ENCODE measurements at regions not wholly inside any gene's neighbourhood (a gene's known extent, or its start where the extent isn't known, plus 50 kb on each side); places are given as distances from the start of the nearest gene placed in this dataset.

DNA sequence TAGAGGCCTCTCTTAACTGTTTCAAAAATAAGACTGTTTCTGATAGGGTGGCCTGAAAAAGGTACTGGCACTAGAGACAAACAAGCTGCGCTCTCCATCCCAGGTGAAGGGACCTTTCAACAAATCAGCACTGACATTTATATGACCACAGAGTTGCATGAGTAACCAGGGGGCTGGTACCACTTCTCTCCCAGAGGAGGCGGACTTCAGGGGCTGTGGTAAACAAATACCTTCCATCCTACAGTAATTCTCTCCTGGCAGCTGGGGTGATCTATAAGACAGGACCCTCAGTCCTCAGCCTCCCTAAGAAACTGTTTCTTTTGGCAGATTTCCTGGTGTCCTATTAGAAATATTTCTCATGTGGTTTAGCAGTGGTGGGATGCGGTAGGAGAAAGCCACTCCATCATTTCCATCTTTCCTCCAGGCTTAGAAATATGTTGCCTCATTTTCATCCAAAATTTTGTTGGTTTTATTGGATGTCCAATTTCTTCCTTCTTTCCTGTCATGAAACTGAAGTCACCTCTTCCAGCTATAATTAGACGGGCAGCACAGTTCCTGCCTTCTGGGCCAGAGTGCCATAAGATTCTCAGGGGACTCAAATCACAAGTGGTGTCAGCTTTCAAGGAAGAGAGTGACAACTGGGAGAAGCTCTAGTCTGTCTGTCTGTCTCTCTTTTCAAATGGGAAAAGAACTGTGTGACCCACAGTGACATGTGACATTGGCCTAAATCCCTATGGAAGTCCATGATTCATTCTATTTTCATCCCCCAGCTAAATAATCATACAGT, 96.4 kb downstream of the CYRIA start:
- no peak overlapping the region for H3K4me3 ChIP-seq (ENCODE audit: low read depth, low read length)
- TF ChIP-seq, protein P1, sequence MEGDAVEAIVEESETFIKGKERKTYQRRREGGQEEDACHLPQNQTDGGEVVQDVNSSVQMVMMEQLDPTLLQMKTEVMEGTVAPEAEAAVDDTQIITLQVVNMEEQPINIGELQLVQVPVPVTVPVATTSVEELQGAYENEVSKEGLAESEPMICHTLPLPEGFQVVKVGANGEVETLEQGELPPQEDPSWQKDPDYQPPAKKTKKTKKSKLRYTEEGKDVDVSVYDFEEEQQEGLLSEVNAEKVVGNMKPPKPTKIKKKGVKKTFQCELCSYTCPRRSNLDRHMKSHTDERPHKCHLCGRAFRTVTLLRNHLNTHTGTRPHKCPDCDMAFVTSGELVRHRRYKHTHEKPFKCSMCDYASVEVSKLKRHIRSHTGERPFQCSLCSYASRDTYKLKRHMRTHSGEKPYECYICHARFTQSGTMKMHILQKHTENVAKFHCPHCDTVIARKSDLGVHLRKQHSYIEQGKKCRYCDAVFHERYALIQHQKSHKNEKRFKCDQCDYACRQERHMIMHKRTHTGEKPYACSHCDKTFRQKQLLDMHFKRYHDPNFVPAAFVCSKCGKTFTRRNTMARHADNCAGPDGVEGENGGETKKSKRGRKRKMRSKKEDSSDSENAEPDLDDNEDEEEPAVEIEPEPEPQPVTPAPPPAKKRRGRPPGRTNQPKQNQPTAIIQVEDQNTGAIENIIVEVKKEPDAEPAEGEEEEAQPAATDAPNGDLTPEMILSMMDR (IDR thresholded peaks at IDR 0.05; ENCODE audit: insufficient read depth, low read depth, low read length), result no peak
- DNase-seq (ENCODE audit: low read depth), result no peak

DNA sequence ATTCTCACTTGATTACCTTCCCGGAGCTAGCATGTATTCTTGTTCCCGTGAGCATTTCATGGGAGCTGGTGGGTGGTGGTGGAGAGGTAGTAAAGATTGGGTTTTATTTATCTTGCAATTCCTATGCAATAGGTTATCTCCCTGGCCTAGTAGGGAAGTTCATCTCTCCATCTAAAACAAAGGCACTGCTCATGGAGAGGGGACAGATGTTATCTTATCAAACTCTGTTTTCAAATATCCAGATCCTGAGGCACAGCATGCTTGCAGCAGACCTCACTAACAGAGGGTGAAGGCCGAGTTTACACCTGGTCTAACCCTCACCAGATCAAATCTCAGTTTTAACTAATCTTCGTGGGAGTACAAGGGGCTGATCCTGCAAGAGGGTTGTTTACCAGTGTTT, 98.9 kb downstream of the CYRIA start:
- no peak for DNase-seq (ENCODE audit: low read depth)
- no peak overlapping the region for H3K4me3 ChIP-seq (ENCODE audit: low read depth, low read length)
- TF ChIP-seq, protein P1 (IDR thresholded peaks at IDR 0.05; ENCODE audit: insufficient read depth, low read depth, low read length), result no peak

DNA sequence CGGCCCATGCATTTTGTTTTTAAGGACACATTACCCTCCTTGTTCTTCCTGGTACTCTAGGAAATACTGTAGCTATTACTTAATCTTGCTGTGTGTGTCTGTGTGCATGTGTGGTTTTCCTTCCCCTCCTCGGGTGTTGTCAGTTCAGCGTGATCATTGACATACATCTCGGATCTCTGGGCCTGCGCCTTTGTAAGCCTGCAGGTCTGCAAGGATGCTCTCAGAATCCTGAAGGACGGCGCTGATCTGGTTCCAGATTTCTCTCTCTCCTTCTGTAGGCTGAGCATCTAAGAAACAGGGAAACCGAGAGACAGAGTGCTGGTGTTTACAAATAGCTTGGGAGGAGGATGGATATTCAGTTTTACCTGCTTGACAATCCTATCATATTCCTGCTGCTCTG, 100.2 kb downstream of the CYRIA start:
- DNase-seq (ENCODE audit: low read depth), result no peak
- H3K4me3 ChIP-seq (ENCODE audit: low read depth, low read length), result no peak overlapping the region
- TF ChIP-seq, protein P1 (IDR thresholded peaks at IDR 0.05; ENCODE audit: insufficient read depth, low read depth, low read length), result no peak

DNA sequence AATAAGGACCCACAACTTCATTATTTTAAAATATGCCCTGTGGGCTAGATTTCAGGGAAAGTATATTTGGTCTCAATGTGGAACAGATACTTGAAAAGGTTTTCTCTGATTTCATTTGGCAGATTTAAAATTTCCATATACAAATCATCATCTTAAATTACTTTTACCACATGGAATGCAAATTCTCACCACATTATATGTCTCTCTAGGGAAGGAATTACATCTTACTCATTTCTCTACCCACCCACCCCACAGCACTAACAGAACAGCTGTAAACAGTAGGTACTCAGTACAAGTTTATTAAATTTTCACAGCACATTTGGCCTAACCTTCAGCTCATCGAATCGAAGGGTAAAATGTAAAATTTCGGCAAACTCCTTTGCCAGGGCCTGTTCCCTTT, 104.0 kb downstream of the CYRIA start:
- no peak for DNase-seq (ENCODE audit: low read depth)
- TF ChIP-seq, protein P1 (IDR thresholded peaks at IDR 0.05; ENCODE audit: insufficient read depth, low read depth, low read length), result no peak
- H3K4me3 ChIP-seq (ENCODE audit: low read depth, low read length), result no peak overlapping the region

DNA sequence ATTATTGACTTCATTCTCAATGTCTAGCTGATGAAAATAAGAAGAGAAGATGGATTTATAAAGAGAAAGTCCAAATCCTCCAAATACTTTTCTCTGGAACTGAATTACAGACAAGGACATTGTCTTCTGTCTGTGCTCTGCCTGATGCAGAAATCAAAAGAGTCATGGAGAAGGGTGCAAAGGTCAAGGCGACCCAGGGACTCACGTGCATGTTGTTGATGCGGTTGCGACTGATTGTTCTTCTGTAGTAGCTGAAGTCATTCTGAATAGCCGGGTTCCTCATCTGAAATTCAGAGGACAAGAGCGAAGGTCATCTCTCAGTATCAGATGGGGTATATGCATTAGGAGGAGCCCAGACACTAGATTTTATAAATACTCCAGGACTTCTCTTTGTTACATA, 104.4 kb downstream of the CYRIA start:
- DNase-seq (ENCODE audit: low read depth), result no peak
- TF ChIP-seq, protein P1 (IDR thresholded peaks at IDR 0.05; ENCODE audit: insufficient read depth, low read depth, low read length), result no peak
- no peak overlapping the region for H3K4me3 ChIP-seq (ENCODE audit: low read depth, low read length)

DNA sequence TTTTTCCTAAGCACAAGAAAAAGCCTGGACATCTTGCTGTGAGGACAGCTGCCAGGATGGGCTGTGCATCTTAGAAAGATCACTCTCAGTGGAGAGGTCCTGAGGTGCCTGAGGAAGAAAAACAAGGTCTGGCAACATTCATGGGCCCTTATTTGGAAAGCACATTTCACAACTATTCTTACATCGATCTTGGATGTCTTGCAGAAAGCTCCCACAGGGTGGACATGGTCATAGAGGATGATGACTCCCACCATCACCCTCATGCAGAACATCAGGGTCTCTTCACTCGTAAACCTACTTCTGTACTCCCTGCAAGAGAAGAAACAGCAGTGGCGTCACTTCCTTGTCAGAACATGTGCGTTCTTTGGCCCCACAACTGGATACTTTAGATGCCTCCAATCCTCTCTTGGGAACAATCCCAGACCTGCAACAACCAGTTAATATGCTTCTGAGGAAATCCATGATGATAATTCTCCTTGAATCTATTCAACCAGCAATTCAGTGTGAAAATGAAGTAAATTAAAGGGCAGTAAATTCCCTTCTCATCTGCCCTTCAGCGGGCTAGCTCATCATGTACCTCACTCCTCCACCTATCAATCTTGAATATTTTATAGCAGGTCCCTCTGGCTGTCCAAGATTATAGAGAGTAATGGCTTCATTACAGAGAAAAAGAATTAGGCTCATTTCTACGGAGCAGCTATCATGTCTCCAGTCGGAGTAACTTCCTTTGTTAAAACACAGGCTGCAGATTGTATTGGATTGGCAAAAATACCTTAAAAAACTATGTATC, 106.2 kb downstream of the CYRIA start:
- H3K4me3 ChIP-seq (ENCODE audit: low read depth, low read length), result no peak overlapping the region
- TF ChIP-seq, protein P1 (IDR thresholded peaks at IDR 0.05; ENCODE audit: insufficient read depth, low read depth, low read length), result no peak
- DNase-seq (ENCODE audit: low read depth), result peak; percentile 9
